Activated CD8-positive, alpha-beta memory T cell treated with anti-CD3 and anti-CD28 coated beads, Interleukin-2, amount 10 ng/mL, durations not matched to agents 7 days and 5 days (primary cell): ENCODE measurements at regions not wholly inside any gene's neighbourhood (a gene's known extent, or its start where the extent isn't known, plus 50 kb on each side); places are given as distances from the start of the nearest gene placed in this dataset.

Experiments used
- ATAC-seq: fragments of 150-1000 bp; cut with Tn5 transposase; one replicate; pipeline ENCODE4 v1.10.0; 2021; ENCODE audit warnings: moderate library complexity
- CTCF ChIA-PET: fragments of 350-600 bp; sonication (Branson Sonifier 250); formaldehyde crosslinking; loops from one replicate; lab custom pipeline; 2021; ENCODE audit warnings: antibody characterized with exemption; lab: Charles Lee
- DNase-seq: peaks from one replicate; pipeline ENCODE4 v3.0.0-alpha.2; 2020
- H3K27ac Mint-ChIP-seq: one replicate; pipeline ENCODE4 v1.8.0; 2021; ENCODE audit warnings: mild to moderate bottlenecking, mixed read lengths
- H3K27me3 Mint-ChIP-seq: one replicate; pipeline ENCODE4 v1.8.0; 2021; ENCODE audit warnings: mixed read lengths
- H3K36me3 Mint-ChIP-seq: one replicate; pipeline ENCODE4 v1.8.0; 2021; ENCODE audit warnings: mild to moderate bottlenecking, mixed read lengths
- H3K4me1 Mint-ChIP-seq: one replicate; pipeline ENCODE4 v1.8.0; 2021; ENCODE audit warnings: mixed read lengths
- H3K4me3 Mint-ChIP-seq: one replicate; pipeline ENCODE4 v1.8.0; 2021; ENCODE audit warnings: mild to moderate bottlenecking, moderate library complexity, mixed read lengths
- H3K9me3 Mint-ChIP-seq: one replicate; pipeline ENCODE4 v1.8.0; 2022; ENCODE audit warnings: low read depth, mixed read lengths

GRCh38 chr12:58167622-58168021 lies 226.3 kb downstream of the ATP23 start:
- CTCF ChIA-PET: interaction anchor here (0.9 kb wide), 1 partner anchor 184 kb away, joined by 3 read pairs; no protein-coding TSS in a partner anchor
- no peaks in the 10 kb centered on the region for H3K4me1 Mint-ChIP-seq
- no peak for DNase-seq

GRCh38 chr12:58169826-58170225 lies 228.5 kb downstream of the ATP23 start:
- Mint-ChIP-seq H3K27me3 (no peaks in the 10 kb centered on the region), H3K36me3 (no peaks in the 10 kb centered on the region), H3K4me3 (no peak overlapping the region), H3K4me1 (no peaks in the 10 kb centered on the region), H3K9me3 (no peaks in the 10 kb centered on the region), H3K27ac (no peak overlapping the region)
- CTCF ChIA-PET: no interaction called here
- DNase-seq (no peak), ATAC-seq (no peak)

More at GRCh38 chr12:58167622-58168021, 226.3 kb downstream of the ATP23 start:
- H3K4me3 Mint-ChIP-seq: no peak overlapping the region
- H3K36me3 Mint-ChIP-seq: no peaks in the 10 kb centered on the region
- H3K9me3 Mint-ChIP-seq: no peaks in the 10 kb centered on the region
- ATAC-seq: no peak
- H3K27me3 Mint-ChIP-seq: no peaks in the 10 kb centered on the region
- no peak overlapping the region for H3K27ac Mint-ChIP-seq

GRCh38 chr12:58171914-58172313 lies 230.5 kb downstream of the ATP23 start:
- ATAC-seq: no peak

GRCh38 chr12:58172433-58173073 lies 231.2 kb downstream of the ATP23 start:
- CTCF ChIA-PET: no interaction called here
- Mint-ChIP-seq H3K36me3 (no peaks in the 10 kb centered on the region), H3K9me3 (no peaks in the 10 kb centered on the region), H3K27ac (no peak overlapping the region), H3K4me3 (no peak overlapping the region), H3K4me1 (no peaks in the 10 kb centered on the region), H3K27me3 (peaks cover 10% of the 10 kb centered on the region)
- ATAC-seq (no peak), DNase-seq (no peak)

More at GRCh38 chr12:58171914-58172313, 230.5 kb downstream of the ATP23 start:
- CTCF ChIA-PET: no interaction called here
- no peak overlapping the region for H3K27ac Mint-ChIP-seq
- no peak overlapping the region for H3K4me3 Mint-ChIP-seq
- no peak for DNase-seq
- no peaks in the 10 kb centered on the region for H3K4me1 Mint-ChIP-seq
- no peaks in the 10 kb centered on the region for H3K36me3 Mint-ChIP-seq
- H3K9me3 Mint-ChIP-seq: no peaks in the 10 kb centered on the region
- H3K27me3 Mint-ChIP-seq: peaks cover 6% of the 10 kb centered on the region

GRCh38 chr12:58174316-58174715 lies 232.9 kb downstream of the ATP23 start:
- Mint-ChIP-seq H3K27me3 (peaks cover 13% of the 10 kb centered on the region), H3K9me3 (no peaks in the 10 kb centered on the region), H3K4me3 (no peak overlapping the region), H3K36me3 (no peaks in the 10 kb centered on the region), H3K27ac (no peak overlapping the region), H3K4me1 (no peaks in the 10 kb centered on the region)
- DNase-seq (no peak), ATAC-seq (no peak)
- CTCF ChIA-PET: interaction anchor here (1.2 kb wide), 1 partner anchor 16 kb away, joined by 3 read pairs; no protein-coding TSS in a partner anchor

GRCh38 chr12:58176296-58176869 lies 235.0 kb downstream of the ATP23 start:
- Mint-ChIP-seq H3K4me3 (no peak overlapping the region), H3K36me3 (no peaks in the 10 kb centered on the region), H3K4me1 (no peaks in the 10 kb centered on the region), H3K9me3 (no peaks in the 10 kb centered on the region), H3K27me3 (peaks cover 13% of the 10 kb centered on the region), H3K27ac (no peak overlapping the region)
- CTCF ChIA-PET: interaction anchor here (1.5 to 1.9 kb wide), 2 partner anchors 12 to 19 kb away, joined by 6 to 8 read pairs; no protein-coding TSS in a partner anchor
- DNase-seq (no peak), ATAC-seq (no peak)

GRCh38 chr12:58177366-58177765 lies 236.0 kb downstream of the ATP23 start:
- no peaks in the 10 kb centered on the region for H3K9me3 Mint-ChIP-seq
- no peak overlapping the region for H3K27ac Mint-ChIP-seq
- H3K4me3 Mint-ChIP-seq: no peak overlapping the region
- no peaks in the 10 kb centered on the region for H3K4me1 Mint-ChIP-seq
- ATAC-seq (no peak), DNase-seq (no peak)
- peaks cover 13% of the 10 kb centered on the region for H3K27me3 Mint-ChIP-seq
- H3K36me3 Mint-ChIP-seq: no peaks in the 10 kb centered on the region
- CTCF ChIA-PET: no interaction called here

GRCh38 chr12:58184212-58184611 lies 242.8 kb downstream of the ATP23 start:
- DNase-seq (no peak), ATAC-seq (no peak)
- Mint-ChIP-seq H3K9me3 (no peaks in the 10 kb centered on the region), H3K27me3 (no peaks in the 10 kb centered on the region), H3K4me1 (no peaks in the 10 kb centered on the region), H3K27ac (no peak overlapping the region), H3K4me3 (no peak overlapping the region), H3K36me3 (no peaks in the 10 kb centered on the region)
- CTCF ChIA-PET: no interaction called here

- no peaks in the 10 kb centered on the region for H3K27me3 Mint-ChIP-seq
- H3K36me3 Mint-ChIP-seq: no peaks in the 10 kb centered on the region
- CTCF ChIA-PET: no interaction called here
- no peaks in the 10 kb centered on the region for H3K9me3 Mint-ChIP-seq
- H3K4me1 Mint-ChIP-seq: no peaks in the 10 kb centered on the region
- H3K27ac Mint-ChIP-seq: no peak overlapping the region
- no peak for DNase-seq
- H3K4me3 Mint-ChIP-seq: no peak overlapping the region
- ATAC-seq: no peak
Observed at GRCh38 chr12:58186401-58186800, 245.0 kb downstream of the ATP23 start.

GRCh38 chr12:58186914-58187313 lies 245.5 kb downstream of the ATP23 start:
- no peak overlapping the region for H3K27ac Mint-ChIP-seq
- no peak for DNase-seq

GRCh38 chr12:58189030-58189429 lies 247.7 kb downstream of the ATP23 start:
- ATAC-seq: no peak
- H3K4me1 Mint-ChIP-seq: no peaks in the 10 kb centered on the region
- H3K9me3 Mint-ChIP-seq: no peaks in the 10 kb centered on the region
- no peak overlapping the region for H3K4me3 Mint-ChIP-seq
- DNase-seq: no peak
- H3K27me3 Mint-ChIP-seq: peaks cover 2% of the 10 kb centered on the region
- CTCF ChIA-PET: no interaction called here
- H3K27ac Mint-ChIP-seq: no peak overlapping the region
- no peaks in the 10 kb centered on the region for H3K36me3 Mint-ChIP-seq

More at GRCh38 chr12:58186914-58187313, 245.5 kb downstream of the ATP23 start:
- Mint-ChIP-seq H3K4me3 (no peak overlapping the region), H3K9me3 (no peaks in the 10 kb centered on the region), H3K36me3 (no peaks in the 10 kb centered on the region), H3K27me3 (no peaks in the 10 kb centered on the region), H3K4me1 (no peaks in the 10 kb centered on the region)
- ATAC-seq: no peak
- CTCF ChIA-PET: no interaction called here

- Mint-ChIP-seq H3K4me1 (no peaks in the 10 kb centered on the region), H3K27ac (no peak overlapping the region), H3K9me3 (no peaks in the 10 kb centered on the region), H3K27me3 (peaks cover 2% of the 10 kb centered on the region), H3K36me3 (no peaks in the 10 kb centered on the region), H3K4me3 (no peak overlapping the region)
- CTCF ChIA-PET: interaction anchor here (1.2 kb wide), 1 partner anchor 15 kb away, joined by 3 read pairs; no protein-coding TSS in a partner anchor
- no peak for DNase-seq
- ATAC-seq: no peak
Observed at GRCh38 chr12:58189893-58190292, 248.5 kb downstream of the ATP23 start.

GRCh38 chr12:58190618-58191017 lies 249.3 kb downstream of the ATP23 start:
- no peaks in the 10 kb centered on the region for H3K36me3 Mint-ChIP-seq
- no peak overlapping the region for H3K27ac Mint-ChIP-seq
- H3K9me3 Mint-ChIP-seq: no peaks in the 10 kb centered on the region
- ATAC-seq (no peak), DNase-seq (no peak)
- CTCF ChIA-PET: interaction anchor here (1.2 kb wide), 1 partner anchor 16 kb away, joined by 3 read pairs; no protein-coding TSS in a partner anchor
- peaks cover 2% of the 10 kb centered on the region for H3K27me3 Mint-ChIP-seq
- H3K4me3 Mint-ChIP-seq: no peak overlapping the region
- no peaks in the 10 kb centered on the region for H3K4me1 Mint-ChIP-seq

GRCh38 chr12:58196971-58197370 lies 255.6 kb downstream of the ATP23 start:
- no peaks in the 10 kb centered on the region for H3K9me3 Mint-ChIP-seq
- H3K36me3 Mint-ChIP-seq: no peaks in the 10 kb centered on the region
- no peak overlapping the region for H3K27ac Mint-ChIP-seq
- ATAC-seq: no peak
- CTCF ChIA-PET: no interaction called here
- no peak overlapping the region for H3K4me3 Mint-ChIP-seq
- DNase-seq: no peak
- H3K4me1 Mint-ChIP-seq: no peaks in the 10 kb centered on the region
- peaks cover 2% of the 10 kb centered on the region for H3K27me3 Mint-ChIP-seq
